Limb (tissue), 2 donors: ENCODE measurements at regions not wholly inside any gene's neighbourhood (a gene's known extent, or its start where the extent isn't known, plus 50 kb on each side); places are given as distances from the start of the nearest gene placed in this dataset.
"Not testable (repeated sequence)": the region's sequence is repeated elsewhere in the genome, so short reads cannot be mapped to it uniquely, and the experiment has no call there.

ENCODE experiments used
- DNase-seq, 2 donors: peaks; one replicate each; pipeline ENCODE4 v3.0.0-alpha.2; 2016; ENCODE audit errors: extremely low spot score in 2 of 2

- no peak for DNase-seq
These were observed 1168.4 kb downstream of the AACS start for GRCh38 chr12:126233625-126234024.

- no peak for DNase-seq
These were observed 1178.7 kb downstream of the AACS start for GRCh38 chr12:126243814-126244440.

GRCh38 chr12:126247936-126248335, 1182.7 kb downstream of the AACS start:
- DNase-seq = no peak

DNA sequence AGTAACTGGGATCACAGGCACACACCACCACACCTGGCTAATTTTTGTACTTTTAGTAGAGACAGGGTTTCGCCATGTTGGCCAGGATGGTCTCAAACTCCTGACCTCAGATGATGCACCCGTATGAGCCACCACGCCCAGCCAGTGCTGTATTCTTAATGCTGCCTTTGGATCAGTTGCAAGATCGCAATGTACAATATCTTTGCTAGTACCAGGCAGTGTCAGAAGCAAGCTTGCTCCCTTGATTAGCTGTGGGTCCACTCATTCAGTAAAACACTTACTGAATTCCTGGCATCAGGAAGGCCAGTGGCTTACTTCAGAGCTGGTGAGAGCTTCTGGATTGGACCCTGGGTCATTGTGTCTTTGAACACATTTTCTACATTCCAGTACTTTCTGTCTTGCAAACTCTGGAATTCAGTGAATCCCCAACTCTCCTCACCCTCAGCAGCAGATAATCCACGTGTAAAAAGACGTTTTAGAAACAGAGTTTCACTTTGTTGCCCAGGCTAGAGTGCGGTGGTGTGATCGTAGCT, 1183.7 kb downstream of the AACS start:
- DNase-seq = no peak

GRCh38 chr12:126258190-126258589, 1193.0 kb downstream of the AACS start:
- DNase-seq = no peak

- DNase-seq = no peak
These were observed 1197.6 kb downstream of the AACS start for GRCh38 chr12:126262829-126263228.

DNA sequence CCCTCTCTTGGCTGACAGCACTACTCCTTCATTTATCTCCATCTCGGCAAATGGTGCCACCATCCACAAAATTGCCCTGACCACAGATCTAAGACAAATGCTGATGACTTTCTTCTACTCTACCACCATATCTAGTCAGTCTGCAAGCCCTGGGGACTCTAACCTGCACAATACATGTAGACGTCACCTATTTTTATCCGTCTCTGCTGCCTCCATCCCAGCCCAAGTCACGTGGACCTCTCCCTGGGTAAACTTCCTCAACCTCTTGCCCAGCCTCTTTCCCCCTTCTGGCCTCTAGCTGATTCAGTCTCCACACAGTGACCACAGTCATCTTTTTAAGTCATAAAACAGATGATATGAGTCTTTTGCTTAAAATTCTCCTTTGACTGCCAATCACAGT, 1203.0 kb downstream of the AACS start:
- no peak for DNase-seq

DNA sequence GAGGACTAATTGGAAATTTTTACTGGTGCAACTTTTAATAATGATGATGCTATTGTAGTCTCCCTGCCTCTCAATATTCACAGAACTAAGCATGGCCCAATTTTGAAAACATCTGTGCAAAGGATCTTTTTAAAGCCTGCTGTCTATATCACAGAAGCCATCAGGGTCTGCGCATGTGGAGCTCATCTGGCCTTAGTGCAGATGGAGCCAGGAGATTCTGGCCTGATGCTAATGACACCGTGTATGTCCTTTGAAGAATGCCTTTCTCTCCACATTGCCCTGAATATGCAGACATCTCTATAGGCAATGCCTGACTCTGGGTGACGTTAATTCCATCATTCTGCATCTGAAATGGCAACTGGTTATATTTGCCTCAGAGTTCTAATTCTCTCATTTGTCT, 1205.9 kb downstream of the AACS start:
- DNase-seq = no peak

DNA sequence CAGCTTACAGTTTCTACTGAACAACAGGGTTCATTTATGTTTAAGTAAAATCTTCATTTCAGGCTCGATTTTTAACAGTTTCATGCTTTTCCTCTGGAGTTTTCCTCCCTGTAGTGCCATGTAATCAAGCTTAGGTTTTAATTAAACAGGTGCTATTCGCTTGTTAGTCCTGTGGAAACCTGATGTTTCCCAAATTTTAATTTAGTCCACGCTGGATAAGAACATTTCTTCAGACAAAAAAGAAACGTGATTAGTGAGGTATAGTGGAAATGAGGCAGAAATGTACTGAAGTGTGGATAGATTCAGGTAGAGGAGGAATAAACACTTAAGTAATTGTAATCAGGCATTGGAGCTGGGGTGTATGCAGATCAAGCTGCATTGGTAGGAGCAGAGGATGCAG, 1217.5 kb downstream of the AACS start:
- no peak for DNase-seq

- no peak for DNase-seq
These were observed 1221.0 kb downstream of the AACS start for GRCh38 chr12:126286203-126286602.

DNA sequence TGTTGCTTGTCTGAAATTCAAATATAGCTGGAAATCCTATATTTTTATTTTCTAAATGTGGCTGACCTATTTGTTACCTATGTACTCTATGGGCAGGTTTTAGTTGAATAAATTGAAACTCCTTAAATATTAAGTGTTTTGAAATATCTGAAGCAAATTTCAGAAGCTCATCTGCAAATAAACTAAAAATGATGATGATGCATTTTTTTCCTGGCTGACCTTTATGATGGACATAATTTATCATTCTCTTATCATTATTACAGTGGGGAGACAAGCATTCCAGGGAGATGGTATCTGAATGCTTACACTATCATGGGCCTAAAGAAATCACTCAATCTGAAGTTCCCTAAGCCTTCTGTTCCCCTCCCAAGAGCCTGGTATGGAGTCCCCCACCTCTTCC, 1225.2 kb downstream of the AACS start:
- no peak for DNase-seq

DNA sequence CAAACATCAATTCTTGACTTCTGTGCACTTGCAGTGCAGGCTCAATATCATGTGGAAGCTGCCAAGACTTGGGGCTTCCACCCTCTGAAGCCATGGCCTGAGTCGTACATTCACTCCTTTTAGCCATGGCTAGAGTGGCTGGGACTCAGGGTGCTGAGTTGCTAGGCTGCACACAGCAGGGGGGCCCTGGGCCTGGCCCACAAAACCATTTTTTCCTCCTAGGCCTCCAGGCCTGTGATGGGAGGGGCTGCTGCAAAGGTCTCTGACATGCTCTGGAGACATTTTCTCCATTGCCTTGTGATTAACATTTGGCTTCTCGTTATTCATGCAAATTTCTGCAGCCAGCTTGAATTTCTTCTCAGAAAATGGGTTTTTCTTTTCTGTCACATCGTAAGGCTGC, 1226.8 kb downstream of the AACS start:
- not testable (repeated sequence) for DNase-seq

- DNase-seq = no peak
These were observed 1230.4 kb downstream of the AACS start for GRCh38 chr12:126295652-126296051.

DNA sequence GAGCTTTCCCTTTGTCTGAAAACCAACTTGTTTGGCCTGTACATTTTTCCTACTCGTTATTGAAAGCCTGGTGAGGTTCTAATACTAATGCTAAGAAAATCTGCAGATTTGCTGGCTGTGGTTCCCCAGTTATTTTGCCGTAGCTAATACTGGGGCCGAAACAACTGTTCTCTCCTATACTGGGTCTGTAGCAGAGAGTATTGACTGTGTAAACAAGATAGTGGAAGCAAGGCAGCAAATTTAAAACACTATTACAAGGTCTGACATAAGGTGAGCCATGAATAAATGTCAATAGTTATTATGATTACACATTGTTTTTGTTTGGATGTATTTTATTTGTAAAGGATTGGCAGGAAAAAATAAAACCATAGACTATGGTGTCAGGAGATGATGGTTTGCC, 1244.0 kb downstream of the AACS start:
- no peak for DNase-seq

DNA sequence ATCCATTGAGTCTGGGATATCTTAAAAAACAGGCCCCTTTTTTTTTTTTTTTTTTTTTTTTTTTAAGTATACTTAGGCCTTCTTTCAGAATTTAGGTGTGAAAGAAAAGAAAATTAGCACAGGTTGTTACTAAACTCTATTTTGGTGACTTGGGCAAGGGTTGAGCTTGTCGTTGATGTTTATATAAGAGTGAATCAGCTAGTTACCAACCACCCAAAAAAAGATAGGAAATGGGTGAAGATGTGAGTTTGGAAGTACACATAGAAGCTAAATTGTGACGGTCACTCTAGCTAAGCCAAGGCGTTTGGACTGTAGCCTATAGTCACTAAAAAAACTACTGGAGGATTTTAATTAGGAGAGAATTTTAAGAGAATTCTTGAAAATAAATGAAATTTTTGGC, 1247.2 kb downstream of the AACS start:
- DNase-seq = no peak

DNA sequence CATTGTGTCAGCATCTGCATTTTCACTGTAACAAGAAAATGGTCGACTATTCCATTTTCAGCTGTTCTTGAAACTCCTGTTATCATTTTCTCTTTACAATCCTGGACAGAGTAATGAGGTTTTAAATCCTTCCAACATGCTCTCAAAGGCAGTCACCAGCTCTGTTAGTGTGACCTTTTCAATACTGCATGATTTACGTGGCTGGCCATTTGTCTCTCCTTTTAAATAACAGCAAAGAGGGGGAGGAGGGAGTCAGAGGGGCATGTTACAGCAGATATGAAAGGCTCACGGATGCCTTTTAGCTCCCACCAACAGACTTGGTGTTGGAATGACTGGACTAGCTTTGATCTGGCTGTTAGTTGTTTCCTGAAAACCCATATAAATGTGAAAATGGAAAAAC, 1251.2 kb downstream of the AACS start:
- DNase-seq = no peak

DNA sequence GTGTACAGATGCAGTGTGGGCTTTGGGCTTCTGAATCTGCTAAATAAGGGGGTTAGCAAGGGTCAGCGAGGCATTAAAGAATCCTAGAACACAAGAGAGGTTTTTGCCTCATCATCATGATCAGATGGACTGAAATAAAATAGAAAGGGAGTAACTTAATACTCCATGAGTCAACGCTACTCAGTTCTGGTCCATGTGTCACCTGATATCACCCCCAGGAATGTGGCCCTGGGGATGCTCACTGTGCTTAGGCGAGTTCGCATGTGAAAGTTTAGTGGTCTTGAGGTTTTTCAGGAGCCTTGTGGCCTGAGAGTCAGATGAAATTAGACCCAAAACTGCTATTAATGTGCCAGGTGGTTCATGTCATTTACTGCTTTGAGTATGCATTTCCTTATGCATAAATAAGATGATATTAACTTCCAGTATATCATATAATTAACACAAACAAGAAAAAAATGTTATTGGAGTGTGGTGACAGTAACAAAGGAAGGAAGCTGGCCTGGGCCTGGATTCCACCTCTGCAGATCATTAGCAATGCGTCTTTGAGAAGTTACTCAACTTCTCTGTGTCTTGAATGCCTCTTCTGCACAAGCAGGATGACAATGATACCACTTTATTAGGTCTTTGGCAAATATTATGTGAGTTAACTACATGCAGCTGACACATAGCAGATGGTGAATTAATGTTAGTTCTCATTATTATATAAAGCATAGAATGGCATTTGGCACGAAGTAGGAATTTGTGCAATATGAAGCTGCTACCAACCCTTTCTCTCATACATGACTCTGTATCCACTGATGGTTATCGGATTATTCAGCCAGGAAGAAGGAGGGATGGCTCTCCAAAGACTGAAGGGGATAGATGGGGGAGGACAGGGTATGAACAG, 1272.6 kb downstream of the AACS start:
- no peak for DNase-seq

GRCh38 chr12:126342866-126343265, 1277.6 kb downstream of the AACS start:
- DNase-seq = no peak

DNA sequence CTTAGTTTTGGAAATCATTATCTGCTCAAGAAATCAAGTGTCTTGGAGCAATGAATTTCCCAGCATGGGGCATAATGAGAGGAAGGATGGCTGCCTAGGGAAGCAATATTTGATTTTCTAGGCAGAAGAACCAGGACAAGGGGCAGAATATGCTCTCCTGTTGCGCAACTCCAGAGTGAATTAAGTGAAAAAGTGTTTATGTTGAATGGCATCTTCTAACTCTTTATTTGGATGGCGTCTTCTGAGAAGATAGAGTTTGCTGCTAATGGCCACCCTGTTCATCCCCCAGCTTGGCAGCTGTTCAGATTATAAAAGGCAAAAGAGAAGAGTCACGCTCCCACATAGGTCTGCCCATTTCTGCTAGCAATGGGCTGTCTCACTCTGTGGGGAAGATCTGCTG, 1278.1 kb downstream of the AACS start:
- no peak for DNase-seq

DNA sequence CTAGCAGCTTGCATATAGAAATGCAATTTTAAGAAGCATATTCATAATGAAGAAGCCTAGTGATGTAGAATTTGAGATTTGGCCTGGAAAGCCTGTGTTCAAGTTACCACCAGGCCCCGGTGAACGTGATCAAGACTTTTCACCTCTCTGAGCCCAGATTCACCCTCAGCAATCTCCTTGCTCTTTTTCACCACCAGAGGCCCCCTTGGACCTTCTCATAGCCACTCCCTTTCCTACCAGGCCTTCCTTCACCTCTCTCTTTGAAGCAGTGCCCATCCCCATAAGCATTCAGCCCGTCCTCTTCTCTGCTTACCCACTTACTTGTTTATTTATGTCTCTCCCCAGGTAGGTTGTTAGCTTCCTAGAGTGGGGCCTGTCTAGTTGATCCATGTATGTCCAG, 1280.9 kb downstream of the AACS start:
- DNase-seq = no peak

- no peak for DNase-seq
These were observed 1282.2 kb downstream of the AACS start for GRCh38 chr12:126347421-126347820.

- DNase-seq = no peak
These were observed 1284.1 kb downstream of the AACS start for GRCh38 chr12:126349383-126349782.

GRCh38 chr12:126353604-126354003, 1288.4 kb downstream of the AACS start:
- no peak for DNase-seq
